ENCODE measurements at regions not wholly inside any gene's neighbourhood (a gene's known extent, or its start where the extent isn't known, plus 50 kb on each side); places are given as distances from the start of the nearest gene placed in this dataset.

GRCh38 chr4:132827522-132827921, 321.6 kb upstream of the PCDH10 start:
- Histone ChIP-seq H3K9me3 (no peaks in the 10 kb centered on the region), H3K4me3 (ENCODE audit: control insufficient read depth in 1 of 2, extremely low read depth in 1 of 2, low read length in 1 of 2) (no peak overlapping the region), H3K4me1 (ENCODE audit: control insufficient read depth in 1 of 2, extremely low read depth in 1 of 2, insufficient read depth in 2 of 2, low read length in 2 of 2) (no peaks in the 10 kb centered on the region), H3K27ac (ENCODE audit: low read length) (no peak overlapping the region), H3K27me3 (replicated peaks in 1 of 2; ENCODE audit: control insufficient read depth in 2 of 2, extremely low read depth in 1 of 2, insufficient read depth in 2 of 2, low read length in 1 of 2) (no peaks in the 10 kb centered on the region), H3K36me3 (ENCODE audit: control insufficient read depth in 2 of 2, extremely low read depth in 1 of 2, insufficient read depth in 1 of 2, low read length in 1 of 2) (no peaks in the 10 kb centered on the region)
- H3K4me3 Mint-ChIP-seq: no peak overlapping the region
- H3K27ac Mint-ChIP-seq: no peak overlapping the region
- ATAC-seq (replicated peaks in 1 of 4) (no peak), DNase-seq (no peak)
- no peaks in the 10 kb centered on the region for H3K36me3 Mint-ChIP-seq
- POLR2A ChIA-PET: interaction anchor here in 1 of 2 donors (0.8 kb wide), 1 partner anchor 62 kb away, joined by 5 read pairs; no protein-coding TSS in a partner anchor
- no peaks in the 10 kb centered on the region for H3K27me3 Mint-ChIP-seq
- CTCF ChIA-PET: no interaction called here
- peaks cover 0 to 22% (median 9%) of the 10 kb centered on the region in 3 donors for H3K9me3 Mint-ChIP-seq
- H3K4me1 Mint-ChIP-seq: no peaks in the 10 kb centered on the region
- WGBS (ENCODE audit: insufficient coverage): no CpG with 5 or more reads among the region's 4 CpGs

GRCh38 chr4:132838244-132838643, 310.9 kb upstream of the PCDH10 start:
- POLR2A ChIA-PET: no interaction called here
- WGBS (ENCODE audit: insufficient coverage): 69% methylated on average over 1 of the region's 2 CpGs

GRCh38 chr4:132839070-132839469, 310.0 kb upstream of the PCDH10 start:
- Histone ChIP-seq H3K9me3 (no peaks in the 10 kb centered on the region), H3K36me3 (ENCODE audit: control insufficient read depth in 2 of 2, extremely low read depth in 1 of 2, insufficient read depth in 1 of 2, low read length in 1 of 2) (no peaks in the 10 kb centered on the region), H3K4me1 (ENCODE audit: control insufficient read depth in 1 of 2, extremely low read depth in 1 of 2, insufficient read depth in 2 of 2, low read length in 2 of 2) (no peaks in the 10 kb centered on the region), H3K27ac (ENCODE audit: low read length) (no peak overlapping the region), H3K4me3 (ENCODE audit: control insufficient read depth in 1 of 2, extremely low read depth in 1 of 2, low read length in 1 of 2) (no peak overlapping the region), H3K27me3 (replicated peaks in 1 of 2; ENCODE audit: control insufficient read depth in 2 of 2, extremely low read depth in 1 of 2, insufficient read depth in 2 of 2, low read length in 1 of 2) (no peaks in the 10 kb centered on the region)
- H3K4me1 Mint-ChIP-seq: no peaks in the 10 kb centered on the region
- no peaks in the 10 kb centered on the region for H3K36me3 Mint-ChIP-seq
- ChIA-PET POLR2A (interaction anchor here in 1 of 2 donors (0.7 kb wide), 1 partner anchor 47 kb away, joined by 5 read pairs; no protein-coding TSS in a partner anchor), CTCF (no interaction called here)
- H3K27me3 Mint-ChIP-seq: no peaks in the 10 kb centered on the region
- H3K9me3 Mint-ChIP-seq: peaks cover 12 to 43% (median 18%) of the 10 kb centered on the region in 3 donors
- no peak overlapping the region for H3K27ac Mint-ChIP-seq
- DNase-seq (no peak), ATAC-seq (replicated peaks in 1 of 4) (no peak)
- no peak overlapping the region for H3K4me3 Mint-ChIP-seq

More at GRCh38 chr4:132838244-132838643, 310.9 kb upstream of the PCDH10 start:
- Histone ChIP-seq H3K36me3 (ENCODE audit: control insufficient read depth in 2 of 2, extremely low read depth in 1 of 2, insufficient read depth in 1 of 2, low read length in 1 of 2) (no peaks in the 10 kb centered on the region), H3K9me3 (no peaks in the 10 kb centered on the region), H3K27ac (ENCODE audit: low read length) (no peak overlapping the region), H3K4me1 (ENCODE audit: control insufficient read depth in 1 of 2, extremely low read depth in 1 of 2, insufficient read depth in 2 of 2, low read length in 2 of 2) (no peaks in the 10 kb centered on the region), H3K27me3 (replicated peaks in 1 of 2; ENCODE audit: control insufficient read depth in 2 of 2, extremely low read depth in 1 of 2, insufficient read depth in 2 of 2, low read length in 1 of 2) (no peaks in the 10 kb centered on the region), H3K4me3 (ENCODE audit: control insufficient read depth in 1 of 2, extremely low read depth in 1 of 2, low read length in 1 of 2) (no peak overlapping the region)
- no peaks in the 10 kb centered on the region for H3K27me3 Mint-ChIP-seq
- peaks cover 12 to 39% (median 13%) of the 10 kb centered on the region in 3 donors for H3K9me3 Mint-ChIP-seq
- no peak overlapping the region for H3K27ac Mint-ChIP-seq
- H3K36me3 Mint-ChIP-seq: no peaks in the 10 kb centered on the region
- H3K4me1 Mint-ChIP-seq: no peaks in the 10 kb centered on the region
- ATAC-seq (replicated peaks in 1 of 4) (no peak), DNase-seq (no peak)
- CTCF ChIA-PET: no interaction called here
- H3K4me3 Mint-ChIP-seq: no peak overlapping the region

GRCh38 chr4:132859929-132860328, 289.2 kb upstream of the PCDH10 start:
- ChIA-PET CTCF (no interaction called here), POLR2A (interaction anchor here in 1 of 2 donors (0.6 kb wide), 1 partner anchor 128 kb away, joined by 3 read pairs; no protein-coding TSS in a partner anchor)
- no peaks in the 10 kb centered on the region for H3K36me3 Mint-ChIP-seq
- Histone ChIP-seq H3K27me3 (replicated peaks in 1 of 2; ENCODE audit: control insufficient read depth in 2 of 2, extremely low read depth in 1 of 2, insufficient read depth in 2 of 2, low read length in 1 of 2) (no peaks in the 10 kb centered on the region), H3K27ac (ENCODE audit: low read length) (no peak overlapping the region), H3K36me3 (ENCODE audit: control insufficient read depth in 2 of 2, extremely low read depth in 1 of 2, insufficient read depth in 1 of 2, low read length in 1 of 2) (no peaks in the 10 kb centered on the region), H3K4me1 (ENCODE audit: control insufficient read depth in 1 of 2, extremely low read depth in 1 of 2, insufficient read depth in 2 of 2, low read length in 2 of 2) (no peaks in the 10 kb centered on the region), H3K9me3 (no peaks in the 10 kb centered on the region), H3K4me3 (ENCODE audit: control insufficient read depth in 1 of 2, extremely low read depth in 1 of 2, low read length in 1 of 2) (no peak overlapping the region)
- no peak for ATAC-seq (replicated peaks in 1 of 4)
- no peak for DNase-seq
- peaks cover 0 to 9% (median 5%) of the 10 kb centered on the region in 3 donors for H3K9me3 Mint-ChIP-seq
- no peaks in the 10 kb centered on the region for H3K27me3 Mint-ChIP-seq
- no peak overlapping the region for H3K4me3 Mint-ChIP-seq
- H3K4me1 Mint-ChIP-seq: no peaks in the 10 kb centered on the region
- no peak overlapping the region for H3K27ac Mint-ChIP-seq
- WGBS (ENCODE audit: insufficient coverage): no CpG with 5 or more reads among the region's 1 CpG

- no peaks in the 10 kb centered on the region for H3K4me1 Mint-ChIP-seq
- POLR2A ChIA-PET: no interaction called here
- H3K9me3 Mint-ChIP-seq: peaks cover 1 to 8% (median 5%) of the 10 kb centered on the region in 3 donors
Observed at GRCh38 chr4:132860976-132861375, 288.1 kb upstream of the PCDH10 start.

GRCh38 chr4:132863619-132864018, 285.5 kb upstream of the PCDH10 start:
- Mint-ChIP-seq H3K9me3 (peaks cover 0 to 5% (median 3%) of the 10 kb centered on the region in 3 donors), H3K27me3 (no peaks in the 10 kb centered on the region), H3K4me3 (no peak overlapping the region), H3K36me3 (no peaks in the 10 kb centered on the region), H3K4me1 (no peaks in the 10 kb centered on the region), H3K27ac (no peak overlapping the region)
- POLR2A ChIA-PET: no interaction called here
- DNase-seq (no peak), ATAC-seq (replicated peaks in 1 of 4) (no peak)
- Histone ChIP-seq H3K27me3 (replicated peaks in 1 of 2; ENCODE audit: control insufficient read depth in 2 of 2, extremely low read depth in 1 of 2, insufficient read depth in 2 of 2, low read length in 1 of 2) (no peaks in the 10 kb centered on the region), H3K27ac (ENCODE audit: low read length) (no peak overlapping the region), H3K4me3 (ENCODE audit: control insufficient read depth in 1 of 2, extremely low read depth in 1 of 2, low read length in 1 of 2) (no peak overlapping the region), H3K36me3 (ENCODE audit: control insufficient read depth in 2 of 2, extremely low read depth in 1 of 2, insufficient read depth in 1 of 2, low read length in 1 of 2) (no peaks in the 10 kb centered on the region), H3K9me3 (no peaks in the 10 kb centered on the region), H3K4me1 (ENCODE audit: control insufficient read depth in 1 of 2, extremely low read depth in 1 of 2, insufficient read depth in 2 of 2, low read length in 2 of 2) (no peaks in the 10 kb centered on the region)
- CTCF ChIA-PET: no interaction called here
- no CpG with 5 or more reads among the region's 1 CpG for whole genome bisulfite sequencing (ENCODE audit: insufficient coverage)

More at GRCh38 chr4:132860976-132861375, 288.1 kb upstream of the PCDH10 start:
- no peak overlapping the region for H3K27ac Mint-ChIP-seq
- no peak for ATAC-seq (replicated peaks in 1 of 4)
- H3K4me3 Mint-ChIP-seq: no peak overlapping the region
- Histone ChIP-seq H3K9me3 (no peaks in the 10 kb centered on the region), H3K36me3 (ENCODE audit: control insufficient read depth in 2 of 2, extremely low read depth in 1 of 2, insufficient read depth in 1 of 2, low read length in 1 of 2) (no peaks in the 10 kb centered on the region), H3K27ac (ENCODE audit: low read length) (no peak overlapping the region), H3K4me1 (ENCODE audit: control insufficient read depth in 1 of 2, extremely low read depth in 1 of 2, insufficient read depth in 2 of 2, low read length in 2 of 2) (no peaks in the 10 kb centered on the region), H3K4me3 (ENCODE audit: control insufficient read depth in 1 of 2, extremely low read depth in 1 of 2, low read length in 1 of 2) (no peak overlapping the region), H3K27me3 (replicated peaks in 1 of 2; ENCODE audit: control insufficient read depth in 2 of 2, extremely low read depth in 1 of 2, insufficient read depth in 2 of 2, low read length in 1 of 2) (no peaks in the 10 kb centered on the region)
- H3K36me3 Mint-ChIP-seq: no peaks in the 10 kb centered on the region
- no peaks in the 10 kb centered on the region for H3K27me3 Mint-ChIP-seq
- CTCF ChIA-PET: no interaction called here
- DNase-seq: no peak

GRCh38 chr4:132865458-132865857, 283.6 kb upstream of the PCDH10 start:
- no peaks in the 10 kb centered on the region for H3K27me3 Mint-ChIP-seq
- no peaks in the 10 kb centered on the region for H3K4me1 ChIP-seq (ENCODE audit: control insufficient read depth in 1 of 2, extremely low read depth in 1 of 2, insufficient read depth in 2 of 2, low read length in 2 of 2)
- no peaks in the 10 kb centered on the region for H3K9me3 ChIP-seq
- no peaks in the 10 kb centered on the region for H3K4me1 Mint-ChIP-seq
- no peak overlapping the region for H3K27ac Mint-ChIP-seq
- peaks cover 0 to 9% (median 3%) of the 10 kb centered on the region in 3 donors for H3K9me3 Mint-ChIP-seq
- H3K36me3 Mint-ChIP-seq: no peaks in the 10 kb centered on the region
- H3K36me3 ChIP-seq (ENCODE audit: control insufficient read depth in 2 of 2, extremely low read depth in 1 of 2, insufficient read depth in 1 of 2, low read length in 1 of 2): no peaks in the 10 kb centered on the region
- ATAC-seq (replicated peaks in 1 of 4) (no peak), DNase-seq (no peak)
- H3K4me3 Mint-ChIP-seq: no peak overlapping the region
- CTCF ChIA-PET: no interaction called here
- no CpG with 5 or more reads among the region's 1 CpG for WGBS (ENCODE audit: insufficient coverage)
- no peaks in the 10 kb centered on the region for H3K27me3 ChIP-seq (replicated peaks in 1 of 2; ENCODE audit: control insufficient read depth in 2 of 2, extremely low read depth in 1 of 2, insufficient read depth in 2 of 2, low read length in 1 of 2)
- no peak overlapping the region for H3K27ac ChIP-seq (ENCODE audit: low read length)
- H3K4me3 ChIP-seq (ENCODE audit: control insufficient read depth in 1 of 2, extremely low read depth in 1 of 2, low read length in 1 of 2): no peak overlapping the region
- POLR2A ChIA-PET: no interaction called here

Measured in T-cell (primary cell).